ENCODE measurements at regions not wholly inside any gene's neighbourhood (a gene's known extent, or its start where the extent isn't known, plus 50 kb on each side); places are given as distances from the start of the nearest gene placed in this dataset.

DNA sequence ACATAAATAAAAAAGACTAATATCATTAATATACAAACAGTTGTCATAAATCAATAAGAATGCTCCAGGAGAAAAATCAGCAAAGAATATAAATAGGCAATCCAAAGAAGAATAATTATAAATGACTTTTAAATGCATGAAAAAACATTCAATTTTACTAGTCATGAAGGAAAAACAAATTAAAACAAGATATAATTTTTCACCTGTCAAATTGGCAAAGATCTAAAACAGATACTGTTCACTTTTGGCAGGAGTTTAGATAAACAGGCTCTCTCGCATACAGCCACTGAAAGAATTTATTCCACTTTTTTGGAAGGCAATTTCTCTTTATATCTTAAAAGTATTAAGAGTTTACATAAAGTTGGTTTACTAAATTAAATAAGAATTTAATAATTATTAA lies 176.8 kb upstream of the SETBP1 start:
- Histone ChIP-seq H3K79me2 (ENCODE audit: control insufficient read depth, insufficient read depth, low read length) (no peaks in the 10 kb centered on the region), H3K4me2 (ENCODE audit: control insufficient read depth, extremely low read depth, insufficient read depth, low read depth, low read length) (no peak overlapping the region), H3K9ac (ENCODE audit: control insufficient read depth, extremely low read depth, insufficient read depth, low read length) (no peak overlapping the region), H3K9me3 (ENCODE audit: control insufficient read depth, low read depth, low read length) (no peaks in the 10 kb centered on the region), H4K20me1 (ENCODE audit: control insufficient read depth, extremely low read depth, insufficient read depth, low read length) (no peaks in the 10 kb centered on the region), H3K9me1 (ENCODE audit: control insufficient read depth, extremely low read depth, insufficient read depth, low read length) (no peaks in the 10 kb centered on the region), H3K4me3 (ENCODE audit: control insufficient read depth in 2 of 3, extremely low read depth in 1 of 3, insufficient read depth in 2 of 3, low read depth in 1 of 3, low read length in 3 of 3) (no peak overlapping the region), H3K4me1 (ENCODE audit: control insufficient read depth, extremely low read depth, insufficient read depth, low read length) (no peaks in the 10 kb centered on the region), H3K36me3 (ENCODE audit: control insufficient read depth in 2 of 2, extremely low read depth in 1 of 2, insufficient read depth in 2 of 2, low read length in 2 of 2) (no peaks in the 10 kb centered on the region), H2AFZ (ENCODE audit: control insufficient read depth, low read length) (no peak overlapping the region), H3K27me3 (ENCODE audit: control insufficient read depth, extremely low read depth, insufficient read depth, low read length) (no peaks in the 10 kb centered on the region), H3K27ac (ENCODE audit: control insufficient read depth, insufficient read depth, low read length) (no peak overlapping the region)
- FAIRE-seq (no peak), DNase-seq (ENCODE audit: low read depth, low spot score) (no peak)
- dilution Hi-C loops (cut with MboI; ENCODE audit: extremely low pct_ligation_motif_present, low sequenced_read_pairs) = no loop called here
- TF ChIP-seq EZH2 (IDR thresholded peaks at IDR 0.05; ENCODE audit: low read length) = no peak
- TF ChIP-seq, protein P1, sequence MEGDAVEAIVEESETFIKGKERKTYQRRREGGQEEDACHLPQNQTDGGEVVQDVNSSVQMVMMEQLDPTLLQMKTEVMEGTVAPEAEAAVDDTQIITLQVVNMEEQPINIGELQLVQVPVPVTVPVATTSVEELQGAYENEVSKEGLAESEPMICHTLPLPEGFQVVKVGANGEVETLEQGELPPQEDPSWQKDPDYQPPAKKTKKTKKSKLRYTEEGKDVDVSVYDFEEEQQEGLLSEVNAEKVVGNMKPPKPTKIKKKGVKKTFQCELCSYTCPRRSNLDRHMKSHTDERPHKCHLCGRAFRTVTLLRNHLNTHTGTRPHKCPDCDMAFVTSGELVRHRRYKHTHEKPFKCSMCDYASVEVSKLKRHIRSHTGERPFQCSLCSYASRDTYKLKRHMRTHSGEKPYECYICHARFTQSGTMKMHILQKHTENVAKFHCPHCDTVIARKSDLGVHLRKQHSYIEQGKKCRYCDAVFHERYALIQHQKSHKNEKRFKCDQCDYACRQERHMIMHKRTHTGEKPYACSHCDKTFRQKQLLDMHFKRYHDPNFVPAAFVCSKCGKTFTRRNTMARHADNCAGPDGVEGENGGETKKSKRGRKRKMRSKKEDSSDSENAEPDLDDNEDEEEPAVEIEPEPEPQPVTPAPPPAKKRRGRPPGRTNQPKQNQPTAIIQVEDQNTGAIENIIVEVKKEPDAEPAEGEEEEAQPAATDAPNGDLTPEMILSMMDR (optimal IDR thresholded peaks at IDR 0.05 in 1 of 3, IDR thresholded peaks at IDR 0.05 in 1 of 3, conservative IDR thresholded peaks at IDR 0.05 in 1 of 3; ENCODE audit: extremely low read depth in 1 of 3, insufficient read depth in 2 of 3, low read length in 3 of 3) = no peak

DNA sequence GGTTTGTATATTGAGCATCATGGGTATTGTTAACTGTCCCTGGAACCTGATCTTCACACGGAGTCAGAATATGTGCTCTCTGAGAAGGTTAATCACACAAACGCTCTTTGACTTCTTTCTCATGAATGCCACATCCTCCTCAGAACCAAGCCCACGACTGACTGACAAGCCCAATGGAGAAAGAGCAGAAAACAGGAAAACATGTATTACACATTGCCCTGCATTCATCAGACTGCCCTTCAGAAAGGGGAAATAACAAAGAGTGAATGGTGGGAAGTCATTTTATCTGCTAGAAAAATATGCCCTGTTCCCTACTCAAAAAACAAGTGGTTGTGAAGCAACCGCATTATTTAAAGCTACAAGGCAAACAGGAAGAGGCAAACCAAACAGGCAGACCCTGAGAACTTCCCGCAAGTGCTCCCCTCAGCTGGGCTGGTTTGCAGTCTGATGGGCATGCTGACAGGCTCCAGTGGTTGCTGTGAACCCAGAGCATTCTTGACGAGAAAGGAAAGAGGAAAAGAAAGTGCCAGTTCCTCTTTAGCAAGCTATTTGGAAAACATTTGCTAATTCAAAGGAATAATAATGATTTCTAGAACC lies 172.9 kb upstream of the SETBP1 start:
- dilution Hi-C loops (cut with MboI; ENCODE audit: extremely low pct_ligation_motif_present, low sequenced_read_pairs) = no loop called here
- FAIRE-seq = no peak
- no peak overlapping the region for H3K4me2 ChIP-seq (ENCODE audit: control insufficient read depth, extremely low read depth, insufficient read depth, low read depth, low read length)

More for the DNA sequence above, 172.9 kb upstream of the SETBP1 start:
- no peaks in the 10 kb centered on the region for H4K20me1 ChIP-seq (ENCODE audit: control insufficient read depth, extremely low read depth, insufficient read depth, low read length)
- H2AFZ ChIP-seq (ENCODE audit: control insufficient read depth, low read length) = no peak overlapping the region
- H3K27ac ChIP-seq (ENCODE audit: control insufficient read depth, insufficient read depth, low read length) = no peak overlapping the region
- no peak for DNase-seq (ENCODE audit: low read depth, low spot score)
- no peaks in the 10 kb centered on the region for H3K9me3 ChIP-seq (ENCODE audit: control insufficient read depth, low read depth, low read length)
- TF ChIP-seq, protein P1 (optimal IDR thresholded peaks at IDR 0.05 in 1 of 3, IDR thresholded peaks at IDR 0.05 in 1 of 3, conservative IDR thresholded peaks at IDR 0.05 in 1 of 3; ENCODE audit: extremely low read depth in 1 of 3, insufficient read depth in 2 of 3, low read length in 3 of 3) = no peak
- TF ChIP-seq EZH2 (IDR thresholded peaks at IDR 0.05; ENCODE audit: low read length) = no peak
- H3K79me2 ChIP-seq (ENCODE audit: control insufficient read depth, insufficient read depth, low read length) = no peaks in the 10 kb centered on the region
- no peaks in the 10 kb centered on the region for H3K27me3 ChIP-seq (ENCODE audit: control insufficient read depth, extremely low read depth, insufficient read depth, low read length)
- H3K4me3 ChIP-seq (ENCODE audit: control insufficient read depth in 2 of 3, extremely low read depth in 1 of 3, insufficient read depth in 2 of 3, low read depth in 1 of 3, low read length in 3 of 3) = no peak overlapping the region
- H3K9me1 ChIP-seq (ENCODE audit: control insufficient read depth, extremely low read depth, insufficient read depth, low read length) = no peaks in the 10 kb centered on the region
- no peak overlapping the region for H3K9ac ChIP-seq (ENCODE audit: control insufficient read depth, extremely low read depth, insufficient read depth, low read length)
- no peaks in the 10 kb centered on the region for H3K36me3 ChIP-seq (ENCODE audit: control insufficient read depth in 2 of 2, extremely low read depth in 1 of 2, insufficient read depth in 2 of 2, low read length in 2 of 2)
- no peaks in the 10 kb centered on the region for H3K4me1 ChIP-seq (ENCODE audit: control insufficient read depth, extremely low read depth, insufficient read depth, low read length)

Data from keratinocyte (primary cell).